AG04450 (cell line): ENCODE measurements at regions not wholly inside any gene's neighbourhood (a gene's known extent, or its start where the extent isn't known, plus 50 kb on each side); places are given as distances from the start of the nearest gene placed in this dataset.

Experiments
- CTCF ChIA-PET: fragments of 300-600, 350-600 bp; formaldehyde crosslinking; extraction: SDS; loops from one replicate; lab custom pipeline; 2022; ENCODE audit warnings: antibody characterized with exemption, inconsistent platforms; lab: Charles Lee
- POLR2A ChIA-PET: fragments of 350-600 bp; formaldehyde crosslinking; extraction: SDS; loops from one replicate; lab custom pipeline; 2021; ENCODE audit warnings: antibody characterized with exemption, inconsistent platforms; lab: Yijun Ruan, JAX
- DNase-seq: peaks from one replicate; pipeline ENCODE4 v3.0.0-alpha.2; 2011; ENCODE audit warnings: low read depth, low spot score
- H3K27ac ChIP-seq: one replicate; pipeline ENCODE4 v1.5.1; 2012; ENCODE audit warnings: low read depth, low read length, control low read depth
- H3K27me3 ChIP-seq: one replicate; pipeline ENCODE4 v1.6.0; 2012; ENCODE audit warnings: low read length; ENCODE audit not compliant: control insufficient read depth, insufficient read depth
- H3K4me3 ChIP-seq: 2 replicates; pipeline ENCODE4 v1.5.1; 2011; ENCODE audit warnings: mild to moderate bottlenecking, low read depth, low read length, control low read depth
- H3K9me3 ChIP-seq: 2 replicates; pipeline ENCODE4 v1.5.1; 2012; ENCODE audit warnings: low read length; ENCODE audit not compliant: control insufficient read depth, insufficient read depth
- TF ChIP-seq, protein P1 (sequence below): IDR thresholded peaks from 2 replicates; pipeline ENCODE4 v1.5.1; 2011; ENCODE audit warnings: low read depth, low read length, control low read depth, inconsistent platforms

DNA sequence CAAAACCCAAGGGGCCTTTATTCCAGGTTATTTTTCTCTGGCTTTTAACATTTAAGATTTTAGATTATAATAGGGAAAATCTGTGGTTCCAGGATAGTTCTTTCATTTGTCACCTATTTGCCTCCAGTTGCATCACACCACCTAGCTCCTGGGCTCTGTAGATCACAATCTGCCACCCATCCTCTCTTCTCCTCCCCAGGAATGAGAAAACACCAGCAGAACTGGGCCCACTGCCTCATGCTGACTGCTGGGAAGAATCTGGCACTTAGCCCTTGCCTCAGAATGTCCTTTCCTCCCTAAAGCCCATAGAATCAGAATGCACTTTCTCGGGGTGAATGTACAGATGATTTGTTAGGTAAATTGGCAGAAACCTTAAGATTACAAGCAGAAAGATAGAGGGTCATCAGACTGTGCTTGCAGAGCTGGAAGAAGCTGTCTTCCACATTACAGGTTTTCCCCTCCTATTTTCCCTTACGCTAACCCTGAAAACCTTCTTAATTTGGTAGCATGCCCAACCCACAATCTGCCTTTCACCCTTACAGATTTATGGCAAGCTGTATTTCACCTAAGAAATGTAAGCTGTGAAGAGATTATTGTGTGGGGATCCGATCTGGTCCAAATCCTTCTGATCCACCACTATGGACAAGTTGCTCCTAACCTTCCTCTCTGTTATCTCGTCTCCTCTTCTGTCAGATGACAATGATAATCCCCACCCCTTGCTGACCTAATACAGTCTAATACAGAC lies 72.6 kb downstream of the LRRC30 start:
- no peak overlapping the region for H3K27ac ChIP-seq
- POLR2A ChIA-PET, result no interaction called here
- TF ChIP-seq, protein P1, sequence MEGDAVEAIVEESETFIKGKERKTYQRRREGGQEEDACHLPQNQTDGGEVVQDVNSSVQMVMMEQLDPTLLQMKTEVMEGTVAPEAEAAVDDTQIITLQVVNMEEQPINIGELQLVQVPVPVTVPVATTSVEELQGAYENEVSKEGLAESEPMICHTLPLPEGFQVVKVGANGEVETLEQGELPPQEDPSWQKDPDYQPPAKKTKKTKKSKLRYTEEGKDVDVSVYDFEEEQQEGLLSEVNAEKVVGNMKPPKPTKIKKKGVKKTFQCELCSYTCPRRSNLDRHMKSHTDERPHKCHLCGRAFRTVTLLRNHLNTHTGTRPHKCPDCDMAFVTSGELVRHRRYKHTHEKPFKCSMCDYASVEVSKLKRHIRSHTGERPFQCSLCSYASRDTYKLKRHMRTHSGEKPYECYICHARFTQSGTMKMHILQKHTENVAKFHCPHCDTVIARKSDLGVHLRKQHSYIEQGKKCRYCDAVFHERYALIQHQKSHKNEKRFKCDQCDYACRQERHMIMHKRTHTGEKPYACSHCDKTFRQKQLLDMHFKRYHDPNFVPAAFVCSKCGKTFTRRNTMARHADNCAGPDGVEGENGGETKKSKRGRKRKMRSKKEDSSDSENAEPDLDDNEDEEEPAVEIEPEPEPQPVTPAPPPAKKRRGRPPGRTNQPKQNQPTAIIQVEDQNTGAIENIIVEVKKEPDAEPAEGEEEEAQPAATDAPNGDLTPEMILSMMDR, result no peak
- CTCF ChIA-PET, result interaction anchor here (0.8 kb wide), 1 partner anchor 31 kb away, joined by 3 read pairs; no protein-coding TSS in a partner anchor
- H3K4me3 ChIP-seq, result no peak overlapping the region
- no peak for DNase-seq
- no peaks in the 10 kb centered on the region for H3K27me3 ChIP-seq
- H3K9me3 ChIP-seq, result peaks cover 15% of the 10 kb centered on the region

GRCh38 chr18:7304061-7304370 lies 73.1 kb downstream of the LRRC30 start:
- Histone ChIP-seq H3K4me3 (no peak overlapping the region), H3K27me3 (no peaks in the 10 kb centered on the region), H3K9me3 (peaks cover 19% of the 10 kb centered on the region), H3K27ac (no peak overlapping the region)
- no peak for DNase-seq
- CTCF ChIA-PET, result interaction anchor here (0.8 kb wide), 1 partner anchor 32 kb away, joined by 3 read pairs; no protein-coding TSS in a partner anchor
- POLR2A ChIA-PET, result no interaction called here
- TF ChIP-seq, protein P1, result no peak

DNA sequence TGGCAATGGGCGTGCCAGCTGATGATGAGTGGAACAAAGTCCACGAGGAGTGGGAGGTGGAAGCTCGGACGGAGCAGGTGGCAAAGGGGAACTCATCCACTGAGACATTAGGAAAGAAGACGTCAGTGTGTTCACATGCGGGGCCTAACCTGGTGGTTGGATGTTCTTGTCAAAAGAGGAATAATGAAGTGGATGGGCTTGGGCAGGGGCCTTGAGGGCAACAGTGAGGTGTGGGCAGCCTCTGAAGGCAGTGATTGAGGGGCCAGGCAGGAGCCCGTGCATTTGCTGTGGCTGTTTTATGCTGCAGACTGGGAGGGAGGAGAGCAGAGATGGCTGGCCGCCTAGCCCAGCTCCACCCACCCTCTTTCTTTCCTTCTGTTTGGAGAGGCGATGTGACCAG lies 74.5 kb downstream of the LRRC30 start:
- H3K4me3 ChIP-seq, result no peak overlapping the region
- H3K27ac ChIP-seq, result no peak overlapping the region
- no peak for DNase-seq
- H3K27me3 ChIP-seq, result no peaks in the 10 kb centered on the region
- H3K9me3 ChIP-seq, result peaks cover 19% of the 10 kb centered on the region
- TF ChIP-seq, protein P1, result no peak
- ChIA-PET CTCF (no interaction called here), POLR2A (no interaction called here)

DNA sequence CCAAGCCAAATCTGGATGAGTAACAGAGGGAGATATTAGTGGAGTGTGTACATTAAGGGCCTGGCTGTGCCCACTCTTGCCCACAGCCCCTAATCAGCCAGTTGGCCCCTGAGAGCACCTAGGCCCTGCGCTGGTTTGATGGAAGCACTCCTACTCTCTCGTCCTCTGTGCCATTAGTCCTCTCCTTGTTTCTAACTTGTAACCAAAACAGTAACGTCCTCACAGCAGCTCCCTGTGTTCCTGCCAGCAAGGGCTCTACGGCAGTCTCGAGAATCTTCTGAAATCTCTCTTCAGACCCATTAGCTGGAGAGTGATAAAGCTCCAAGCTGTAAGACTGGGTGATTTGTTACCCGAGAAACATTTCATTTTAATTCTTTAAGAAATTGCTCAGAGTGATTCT lies 76.1 kb downstream of the LRRC30 start:
- no peak for DNase-seq
- ChIA-PET CTCF (no interaction called here), POLR2A (no interaction called here)
- peaks cover 13% of the 10 kb centered on the region for H3K9me3 ChIP-seq
- TF ChIP-seq, protein P1, result no peak
- H3K27ac ChIP-seq, result no peak overlapping the region
- H3K27me3 ChIP-seq, result no peaks in the 10 kb centered on the region
- H3K4me3 ChIP-seq, result no peak overlapping the region

DNA sequence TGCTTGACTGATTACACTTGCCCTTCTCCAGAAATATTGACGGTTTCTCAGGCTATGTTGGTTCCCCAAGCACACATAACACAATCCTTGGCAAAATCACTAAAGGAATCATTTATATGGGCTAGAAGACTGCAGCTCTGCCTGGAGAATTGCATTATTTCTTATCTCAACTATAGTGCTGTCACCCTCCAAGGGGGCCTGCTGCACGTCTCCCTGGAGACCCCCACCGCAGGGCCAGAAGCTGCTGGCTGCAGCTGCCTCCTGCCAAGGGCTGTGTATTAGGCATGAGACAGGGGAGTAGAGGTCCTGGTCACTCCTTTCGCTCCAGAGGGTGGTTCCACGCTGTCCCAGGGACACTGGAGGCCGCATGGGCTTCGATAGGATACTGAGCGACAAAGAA lies 76.6 kb downstream of the LRRC30 start:
- ChIA-PET POLR2A (no interaction called here), CTCF (no interaction called here)
- H3K4me3 ChIP-seq, result no peak overlapping the region
- H3K27ac ChIP-seq, result no peak overlapping the region
- peaks cover 13% of the 10 kb centered on the region for H3K9me3 ChIP-seq
- no peak for DNase-seq
- no peaks in the 10 kb centered on the region for H3K27me3 ChIP-seq
- TF ChIP-seq, protein P1, result no peak
